Esophagus (tissue), 2 donors: ENCODE measurements at regions not wholly inside any gene's neighbourhood (a gene's known extent, or its start where the extent isn't known, plus 50 kb on each side); places are given as distances from the start of the nearest gene placed in this dataset.

Source experiments
- H3K27ac ChIP-seq, 2 donors: one replicate each; pipeline ENCODE4 v1.5.1; 2013; ENCODE audit warnings: low read depth in 2 of 2, mild to moderate bottlenecking in 2 of 2, inconsistent platforms in 1 of 2, low read length in 1 of 2, moderate library complexity in 1 of 2
- H3K27me3 ChIP-seq, 2 donors: one replicate each; pipeline ENCODE4 v1.6.1; 2013; ENCODE audit warnings: low read length in 2 of 2, control low read depth in 1 of 2, mild to moderate bottlenecking in 1 of 2; ENCODE audit not compliant: insufficient read depth in 2 of 2, control insufficient read depth in 1 of 2
- H3K36me3 ChIP-seq, 2 donors: one replicate each; pipeline ENCODE4 v1.6.1; 2013; ENCODE audit warnings: low read length in 1 of 2; ENCODE audit not compliant: control insufficient read depth in 2 of 2, insufficient read depth in 2 of 2
- H3K4me1 ChIP-seq, 2 donors: one replicate each; pipeline ENCODE4 v1.6.1; 2013; ENCODE audit warnings: low read length in 1 of 2; ENCODE audit not compliant: control insufficient read depth in 2 of 2, insufficient read depth in 2 of 2
- H3K4me3 ChIP-seq, 2 donors: one replicate each; pipeline ENCODE4 v1.5.1; 2013; ENCODE audit warnings: low read length in 2 of 2, mild to moderate bottlenecking in 2 of 2, low read depth in 1 of 2, moderate library complexity in 1 of 2
- H3K9me3 ChIP-seq, 2 donors: one replicate each; pipeline ENCODE4 v1.6.1; 2013; ENCODE audit warnings: mild to moderate bottlenecking in 2 of 2, low read depth in 1 of 2, low read length in 1 of 2, moderate library complexity in 1 of 2; ENCODE audit not compliant: control insufficient read depth in 2 of 2, insufficient read depth in 1 of 2
- WGBS, 2 donors: extraction: QIAGEN DNeasy Blood & Tissue Kit; methylation state at CpG; one replicate each; pipeline ENCODE4 v1.1.7; 2013; 5-methylcytosine and 5-hydroxymethylcytosine counted together
- donor health status: healthy with polysubstance abuse.
- donor health status: Bipolar disorder and iron deficiency.

- peaks cover 0 to 3% of the 10 kb centered on the region in 2 donors for H3K9me3 ChIP-seq
- no peaks in the 10 kb centered on the region for H3K4me1 ChIP-seq
- no peaks in the 10 kb centered on the region for H3K27me3 ChIP-seq
- H3K27ac ChIP-seq = no peak overlapping the region
- no peak overlapping the region for H3K4me3 ChIP-seq
- 82 to 89% methylated on average over 10 of the region's 10 CpGs for WGBS, 2 donors
- H3K36me3 ChIP-seq = no peaks in the 10 kb centered on the region
Observed at GRCh38 chr14:96956464-96957239, 159.5 kb downstream of the VRK1 start.

GRCh38 chr14:96958057-96958456 lies 160.9 kb downstream of the VRK1 start:
- no peaks in the 10 kb centered on the region for H3K4me1 ChIP-seq
- H3K27me3 ChIP-seq = no peaks in the 10 kb centered on the region
- H3K4me3 ChIP-seq = no peak overlapping the region
- no peaks in the 10 kb centered on the region for H3K36me3 ChIP-seq
- peaks cover 0 to 4% of the 10 kb centered on the region in 2 donors for H3K9me3 ChIP-seq
- 94 to 96% methylated on average over 11 of the region's 11 CpGs for WGBS, 2 donors
- no peak overlapping the region for H3K27ac ChIP-seq

- Histone ChIP-seq H3K4me1 (no peaks in the 10 kb centered on the region), H3K27ac (no peak overlapping the region), H3K36me3 (no peaks in the 10 kb centered on the region), H3K4me3 (no peak overlapping the region), H3K27me3 (no peaks in the 10 kb centered on the region), H3K9me3 (peaks cover 0 to 4% of the 10 kb centered on the region in 2 donors)
- 0 to 5% methylated on average over 1 of the region's 1 CpG for WGBS, 2 donors
Observed at GRCh38 chr14:96959992-96960391, 162.8 kb downstream of the VRK1 start.

GRCh38 chr14:96960598-96961116 lies 163.5 kb downstream of the VRK1 start:
- Histone ChIP-seq H3K4me1 (no peaks in the 10 kb centered on the region), H3K36me3 (no peaks in the 10 kb centered on the region), H3K4me3 (no peak overlapping the region), H3K27ac (no peak overlapping the region), H3K9me3 (peaks cover 0 to 4% of the 10 kb centered on the region in 2 donors), H3K27me3 (no peaks in the 10 kb centered on the region)
- WGBS, 2 donors = 70 to 76% methylated on average over 2 of the region's 2 CpGs

- Histone ChIP-seq H3K4me1 (no peaks in the 10 kb centered on the region), H3K36me3 (no peaks in the 10 kb centered on the region), H3K9me3 (peaks cover 0 to 4% of the 10 kb centered on the region in 2 donors), H3K27ac (no peak overlapping the region), H3K4me3 (no peak overlapping the region), H3K27me3 (no peaks in the 10 kb centered on the region)
- 49 to 50% methylated on average over 2 of the region's 2 CpGs for WGBS, 2 donors
Observed at GRCh38 chr14:96961895-96962294, 164.7 kb downstream of the VRK1 start.

GRCh38 chr14:96962337-96962736 lies 165.2 kb downstream of the VRK1 start:
- WGBS, 2 donors = 55% methylated on average over 2 of the region's 2 CpGs
- peaks cover 0 to 4% of the 10 kb centered on the region in 2 donors for H3K9me3 ChIP-seq
- no peak overlapping the region for H3K27ac ChIP-seq

GRCh38 chr14:96964726-96965415 lies 167.7 kb downstream of the VRK1 start:
- no peaks in the 10 kb centered on the region for H3K27me3 ChIP-seq
- 93 to 97% methylated on average over 25 of the region's 25 CpGs for WGBS, 2 donors
- H3K4me3 ChIP-seq = no peak overlapping the region
- H3K27ac ChIP-seq = no peak overlapping the region
- H3K4me1 ChIP-seq = no peaks in the 10 kb centered on the region
- H3K36me3 ChIP-seq = no peaks in the 10 kb centered on the region
- peaks cover 0 to 1% of the 10 kb centered on the region in 2 donors for H3K9me3 ChIP-seq

More at GRCh38 chr14:96962337-96962736, 165.2 kb downstream of the VRK1 start:
- no peaks in the 10 kb centered on the region for H3K4me1 ChIP-seq
- H3K36me3 ChIP-seq = no peaks in the 10 kb centered on the region
- no peaks in the 10 kb centered on the region for H3K27me3 ChIP-seq
- no peak overlapping the region for H3K4me3 ChIP-seq

- 83 to 84% methylated on average over 11 of the region's 11 CpGs for WGBS, 2 donors
- H3K4me3 ChIP-seq = no peak overlapping the region
- no peak overlapping the region for H3K27ac ChIP-seq
- H3K4me1 ChIP-seq = no peaks in the 10 kb centered on the region
- H3K36me3 ChIP-seq = no peaks in the 10 kb centered on the region
- peaks cover 0 to 1% of the 10 kb centered on the region in 2 donors for H3K9me3 ChIP-seq
- H3K27me3 ChIP-seq = no peaks in the 10 kb centered on the region
Observed at GRCh38 chr14:96965885-96966595, 168.9 kb downstream of the VRK1 start.

GRCh38 chr14:96975116-96975515 lies 177.9 kb downstream of the VRK1 start:
- Histone ChIP-seq H3K27me3 (no peaks in the 10 kb centered on the region), H3K4me1 (no peaks in the 10 kb centered on the region), H3K4me3 (no peak overlapping the region), H3K9me3 (peaks cover 0 to 4% of the 10 kb centered on the region in 2 donors), H3K27ac (no peak overlapping the region), H3K36me3 (no peaks in the 10 kb centered on the region)
- 93 to 95% methylated on average over 1 of the region's 1 CpG for WGBS, 2 donors
